DND-41 (cell line): ENCODE measurements at regions not wholly inside any gene's neighbourhood (a gene's known extent, or its start where the extent isn't known, plus 50 kb on each side); places are given as distances from the start of the nearest gene placed in this dataset.

Experiments
- ATAC-seq: fragments of 200-7000 bp; cut with Tn5 transposase; 3 replicates; pipeline ENCODE4 v1.9.1; 2021; ENCODE audit warnings: low read depth; ENCODE audit not compliant: insufficient read depth
- DNase-seq: peaks from one replicate; pipeline ENCODE4 v3.0.0-alpha.2; 2020
- H2AFZ ChIP-seq: 2 replicates; pipeline ENCODE4 v1.6.0; 2012; ENCODE audit warnings: low read depth, low read length
- H3K27ac ChIP-seq: 2 replicates; pipeline ENCODE4 v1.5.1; 2012; ENCODE audit warnings: low read length, inconsistent platforms
- H3K27me3 ChIP-seq: fragments of 200-600 bp; sonication (generic); 2 replicates; pipeline ENCODE4 v1.6.0; 2012; ENCODE audit warnings: low read length, mild to moderate bottlenecking, inconsistent platforms; ENCODE audit not compliant: insufficient read depth, poor library complexity
- H3K36me3 ChIP-seq: 2 replicates; pipeline ENCODE4 v1.5.1; 2012; ENCODE audit warnings: low read length, inconsistent platforms; ENCODE audit not compliant: insufficient read depth
- H3K4me1 ChIP-seq: 2 replicates; pipeline ENCODE4 v1.5.1; 2012; ENCODE audit warnings: mild to moderate bottlenecking, low read length; ENCODE audit not compliant: insufficient read depth
- H3K4me2 ChIP-seq: 2 replicates; pipeline ENCODE4 v1.6.0; 2012; ENCODE audit warnings: mild to moderate bottlenecking, moderate library complexity, low read length, inconsistent platforms; ENCODE audit not compliant: insufficient read depth
- H3K4me3 ChIP-seq, 2 experiments: fragments of 200-600 bp in 1 of 2; shearing (Covaris generic) in 1 of 2; 2 replicates each; pipeline ENCODE4 v1.5.1; 2012 to 2016; ENCODE audit warnings: inconsistent platforms in 2 of 2, low read length in 2 of 2, mild to moderate bottlenecking in 2 of 2, low read depth in 1 of 2, moderate library complexity in 1 of 2
- H3K79me2 ChIP-seq: 2 replicates; pipeline ENCODE4 v1.6.0; 2012; ENCODE audit warnings: low read length, inconsistent platforms; ENCODE audit not compliant: insufficient read depth
- H3K9ac ChIP-seq: 2 replicates; pipeline ENCODE4 v1.6.0; 2012; ENCODE audit warnings: low read depth, mild to moderate bottlenecking, inconsistent platforms, low read length, moderate library complexity
- H3K9me3 ChIP-seq: 2 replicates; pipeline ENCODE4 v1.5.1; 2012; ENCODE audit warnings: low read length, moderate library complexity, mild to moderate bottlenecking, inconsistent platforms; ENCODE audit not compliant: insufficient read depth, severe bottlenecking
- H4K20me1 ChIP-seq: 2 replicates; pipeline ENCODE4 v1.6.0; 2012; ENCODE audit warnings: low read length; ENCODE audit not compliant: insufficient read depth
- CTCF ChIP-seq: IDR thresholded peaks from 2 replicates; pipeline ENCODE4 v1.5.1; 2012; ENCODE audit warnings: borderline replicate concordance, low read length, moderate library complexity, mild to moderate bottlenecking; ENCODE audit not compliant: poor library complexity, severe bottlenecking; ENCODE audit errors: extremely low read depth
- EZH2 ChIP-seq: IDR thresholded peaks from 3 replicates; pipeline ENCODE4 v1.6.1; 2012; ENCODE audit warnings: borderline replicate concordance, low read depth, mild to moderate bottlenecking, moderate library complexity, low read length, inconsistent platforms; ENCODE audit not compliant: severe bottlenecking

- Histone ChIP-seq H3K36me3 (no peaks in the 10 kb centered on the region), H3K4me1 (peaks cover 18% of the 10 kb centered on the region), H3K9me3 (no peaks in the 10 kb centered on the region), H3K27ac (peak overlapping the region; percentile 73), H3K4me2 (peak overlapping the region; percentile 62), H4K20me1 (no peaks in the 10 kb centered on the region), H3K9ac (peak overlapping the region; percentile 46), H3K4me3 (peak overlapping the region in 1 of 2 experiments; percentile 55; a peak in 1 of 4 replicates), H3K27me3 (no peaks in the 10 kb centered on the region), H3K79me2 (no peaks in the 10 kb centered on the region), H2AFZ (peak overlapping the region; percentile 74)
- DNase-seq (no peak), ATAC-seq (no peak)
- TF ChIP-seq EZH2: no peak
- no peak for TF ChIP-seq CTCF
Observed at GRCh38 chr5:77853353-77853907, 77.3 kb upstream of the TBCA start.

- H3K36me3 ChIP-seq: no peaks in the 10 kb centered on the region
- peak overlapping the region; percentile 62 for H3K4me2 ChIP-seq
- H3K27me3 ChIP-seq: no peaks in the 10 kb centered on the region
- no peaks in the 10 kb centered on the region for H3K9me3 ChIP-seq
- TF ChIP-seq EZH2 (no peak), CTCF (no peak)
- peak overlapping the region; percentile 46 for H3K9ac ChIP-seq
- ATAC-seq (peak; percentile 99), DNase-seq (peak; percentile 86)
- H3K79me2 ChIP-seq: no peaks in the 10 kb centered on the region
- peak overlapping the region; percentile 73 for H3K27ac ChIP-seq
- peaks cover 18% of the 10 kb centered on the region for H3K4me1 ChIP-seq
- H3K4me3 ChIP-seq: peak overlapping the region in 1 of 2 experiments; percentile 55; a peak in 3 of 4 replicates
- H2AFZ ChIP-seq: peak overlapping the region; percentile 74
- H4K20me1 ChIP-seq: no peaks in the 10 kb centered on the region
Observed at GRCh38 chr5:77852514-77853352, 76.6 kb upstream of the TBCA start.

GRCh38 chr5:77852068-77852513, 76.0 kb upstream of the TBCA start:
- Histone ChIP-seq H3K4me2 (peak overlapping the region; percentile 62), H3K79me2 (no peaks in the 10 kb centered on the region), H4K20me1 (no peaks in the 10 kb centered on the region), H3K4me3 (peak overlapping the region in 1 of 2 experiments; percentile 55; a peak in 3 of 4 replicates), H3K9ac (peak overlapping the region; percentile 46), H3K9me3 (no peaks in the 10 kb centered on the region), H3K4me1 (peaks cover 18% of the 10 kb centered on the region), H3K36me3 (no peaks in the 10 kb centered on the region), H3K27me3 (no peaks in the 10 kb centered on the region), H2AFZ (peak overlapping the region; percentile 74), H3K27ac (peak overlapping the region; percentile 73)
- no peak for ATAC-seq
- TF ChIP-seq CTCF: no peak
- no peak for TF ChIP-seq EZH2
- no peak for DNase-seq
